Stimulated activated CD8-positive, alpha-beta memory T cell treated with anti-CD3 and anti-CD28 coated beads, Interleukin-15, amount 100 ng/mL, for 1 hour (primary cell): ENCODE measurements at regions not wholly inside any gene's neighbourhood (a gene's known extent, or its start where the extent isn't known, plus 50 kb on each side); places are given as distances from the start of the nearest gene placed in this dataset.
"Not testable (repeated sequence)": the region's sequence is repeated elsewhere in the genome, so short reads cannot be mapped to it uniquely, and the experiment has no call there.

Experiments
- DNase-seq: peaks from one replicate; pipeline ENCODE4 v3.0.0-alpha.2; 2020; ENCODE audit warnings: low read depth

DNA sequence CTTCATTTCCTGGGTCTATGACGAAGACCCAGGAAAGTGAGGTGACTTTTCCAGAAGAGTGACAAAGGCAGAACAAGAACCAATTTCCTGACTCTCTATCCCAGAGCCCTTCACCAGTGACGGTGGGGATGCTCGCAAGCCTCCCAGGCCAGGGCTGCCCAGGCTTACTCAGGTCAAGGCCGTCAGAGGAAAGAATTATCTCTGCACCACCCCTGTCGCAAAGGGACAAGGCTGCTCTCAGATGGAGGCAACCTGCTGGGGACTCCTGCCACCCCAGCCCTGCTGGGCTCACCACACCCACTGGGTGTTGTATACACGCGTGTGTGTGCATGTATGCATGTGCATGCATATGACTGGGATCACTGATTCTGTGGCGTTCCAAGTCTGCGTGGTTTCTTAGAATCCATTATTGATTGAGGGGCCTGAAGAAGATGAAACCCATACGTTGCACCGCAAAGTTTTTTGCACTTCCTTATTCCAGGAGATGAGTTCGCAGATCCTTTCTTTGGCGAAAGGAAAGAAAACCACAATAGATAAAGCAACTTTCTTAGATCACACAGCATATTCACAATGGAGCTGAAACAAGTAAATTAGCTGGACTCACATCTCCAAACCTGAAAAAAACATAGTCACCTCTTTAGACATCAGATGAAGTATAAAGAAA, 255.8 kb downstream of the RHOU start:
- no peak for DNase-seq

DNA sequence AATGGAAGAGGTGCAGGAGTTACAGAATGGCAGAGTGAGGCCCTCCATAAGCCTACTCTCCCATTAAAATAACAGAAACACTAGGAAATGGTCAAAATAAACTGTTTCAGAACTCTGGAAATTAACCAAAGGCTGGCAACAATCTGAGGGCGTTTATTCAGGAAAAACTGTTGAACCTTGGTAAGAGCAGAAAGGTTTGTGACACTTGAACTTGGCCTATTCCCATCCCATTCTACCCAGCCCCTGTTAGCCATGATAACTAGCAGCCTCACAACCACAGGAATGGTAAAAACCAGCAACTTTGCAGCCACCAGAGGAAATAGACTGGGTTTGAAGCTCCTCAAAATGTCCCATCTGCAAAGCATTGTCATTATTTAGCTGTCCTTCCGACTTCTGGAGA, 256.8 kb downstream of the RHOU start:
- no peak for DNase-seq

DNA sequence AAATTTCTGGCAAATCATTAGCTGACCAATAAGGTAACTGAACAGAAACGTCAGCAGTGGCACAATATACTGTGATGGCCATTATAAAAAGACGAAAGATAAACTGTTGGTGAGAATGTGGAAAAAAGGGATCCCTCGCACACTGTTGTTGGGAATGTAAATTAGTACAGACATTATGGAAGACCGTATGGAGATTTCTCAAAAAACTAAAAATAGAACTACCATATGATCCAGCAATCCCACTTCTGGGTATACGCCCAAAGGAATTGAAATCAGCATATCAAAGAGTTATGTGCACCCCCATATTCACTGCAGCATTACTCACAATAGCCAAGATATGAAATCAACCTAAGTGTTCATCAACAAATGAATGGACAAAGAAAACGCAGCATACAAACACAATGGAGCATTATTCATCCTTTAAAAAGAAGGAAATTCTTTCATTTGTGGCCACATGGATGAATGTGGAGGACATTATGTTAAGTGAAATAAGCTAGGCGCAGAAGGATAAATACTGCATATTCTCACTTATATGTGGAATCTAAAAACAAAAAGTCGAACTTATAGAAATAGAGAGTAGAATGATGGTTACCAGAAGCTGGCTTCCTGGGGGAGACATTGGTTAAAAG, 257.7 kb downstream of the RHOU start:
- DNase-seq, result no peak

DNA sequence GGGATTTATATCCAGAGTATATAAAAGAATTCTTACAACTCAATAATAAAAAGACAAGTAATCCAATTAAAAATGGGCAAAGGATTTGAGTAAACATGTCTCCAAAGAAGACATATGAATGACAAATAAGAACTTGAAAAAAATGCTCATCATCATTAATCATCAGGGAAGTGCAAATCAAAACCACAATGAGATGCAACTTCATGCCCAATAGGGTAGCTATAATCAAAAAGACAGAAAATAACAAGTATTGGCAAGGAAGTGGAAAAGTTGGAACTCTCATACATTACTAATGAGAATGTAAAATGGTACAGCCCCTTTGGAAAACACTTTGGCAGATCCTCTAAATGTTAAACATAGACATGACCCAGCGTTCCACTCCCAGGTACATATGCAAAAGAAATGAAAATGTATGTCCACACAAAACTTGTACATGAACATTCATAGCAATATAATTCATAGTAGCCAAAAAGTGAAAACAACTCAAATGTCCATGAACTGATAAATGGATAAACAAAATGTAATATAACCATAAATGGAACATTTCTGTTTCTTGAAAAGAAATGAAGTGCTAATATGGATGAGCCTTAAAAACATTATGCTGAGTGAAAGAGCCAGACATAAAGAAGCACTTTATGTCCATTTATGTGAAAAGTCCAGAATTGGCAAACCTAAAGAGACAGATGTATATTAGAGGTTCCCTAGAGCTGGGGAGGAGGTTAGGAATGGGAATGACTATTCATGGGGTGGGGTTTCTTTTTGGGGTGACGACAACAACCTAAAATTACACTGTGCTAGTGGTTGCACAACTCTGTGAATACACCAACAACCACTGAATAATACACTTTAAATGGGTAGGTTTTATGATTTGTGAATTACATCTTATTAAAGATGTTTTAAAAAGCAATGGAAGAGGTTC, 259.7 kb downstream of the RHOU start:
- DNase-seq, result no peak

DNA sequence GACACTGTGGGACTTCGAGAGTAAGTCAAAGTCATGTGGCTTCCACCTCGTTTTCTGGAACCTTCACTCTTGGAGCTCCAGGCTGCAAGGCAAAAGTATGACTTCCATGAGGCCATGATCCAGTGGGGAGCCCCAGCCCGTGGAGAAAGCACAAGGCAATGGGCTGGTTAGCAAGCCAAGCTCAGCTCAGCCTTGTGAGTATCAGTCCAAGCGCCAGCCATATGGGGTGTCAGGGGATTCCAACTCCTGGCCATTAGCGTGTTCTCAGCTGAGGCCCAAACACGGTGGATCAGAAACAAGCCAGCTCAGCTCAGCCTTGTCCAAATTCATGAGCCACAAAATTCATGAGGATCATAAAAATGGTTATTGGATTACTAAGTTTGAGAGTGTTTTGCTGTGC, 261.0 kb downstream of the RHOU start:
- no peak for DNase-seq

DNA sequence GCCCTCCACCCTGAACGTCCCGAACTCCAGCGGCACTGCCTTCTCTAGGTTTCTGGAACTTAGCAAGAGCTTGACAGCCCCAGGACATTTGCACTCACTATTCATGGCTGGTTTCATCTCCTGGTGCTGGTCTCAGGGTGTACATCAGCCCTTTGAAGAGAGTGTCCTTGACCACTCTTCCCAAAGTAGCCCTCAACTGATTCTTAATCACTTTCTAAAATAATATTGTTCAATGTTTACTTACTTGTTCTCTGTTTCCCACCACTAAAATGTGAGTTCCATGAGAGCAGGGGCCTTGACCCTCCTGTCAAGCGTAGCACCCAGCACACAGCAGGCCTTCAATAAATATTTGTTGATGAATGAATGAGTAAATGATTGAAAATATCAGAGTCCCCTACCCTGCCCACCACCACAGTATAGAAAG, 262.5 kb downstream of the RHOU start:
- no peak for DNase-seq

DNA sequence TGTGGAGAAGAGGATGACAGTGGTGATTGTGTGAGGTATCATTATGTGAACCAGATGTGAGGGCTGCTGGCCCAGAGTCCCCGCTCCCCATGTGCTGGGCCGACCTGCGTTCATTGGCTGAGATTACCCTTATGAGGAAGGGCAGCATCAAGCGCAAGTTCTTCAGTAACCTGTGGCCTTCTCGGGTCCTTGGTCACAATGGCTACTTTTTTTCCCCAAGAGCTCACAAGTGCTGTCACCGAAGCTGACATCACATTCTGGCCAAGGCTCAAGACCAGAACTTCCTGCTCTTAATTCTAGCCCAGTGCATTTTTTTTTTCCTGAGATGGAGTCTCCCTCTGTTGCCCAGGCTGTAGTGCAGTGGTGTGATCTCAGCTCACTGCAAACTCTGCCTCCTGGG, 262.9 kb downstream of the RHOU start:
- no peak for DNase-seq

DNA sequence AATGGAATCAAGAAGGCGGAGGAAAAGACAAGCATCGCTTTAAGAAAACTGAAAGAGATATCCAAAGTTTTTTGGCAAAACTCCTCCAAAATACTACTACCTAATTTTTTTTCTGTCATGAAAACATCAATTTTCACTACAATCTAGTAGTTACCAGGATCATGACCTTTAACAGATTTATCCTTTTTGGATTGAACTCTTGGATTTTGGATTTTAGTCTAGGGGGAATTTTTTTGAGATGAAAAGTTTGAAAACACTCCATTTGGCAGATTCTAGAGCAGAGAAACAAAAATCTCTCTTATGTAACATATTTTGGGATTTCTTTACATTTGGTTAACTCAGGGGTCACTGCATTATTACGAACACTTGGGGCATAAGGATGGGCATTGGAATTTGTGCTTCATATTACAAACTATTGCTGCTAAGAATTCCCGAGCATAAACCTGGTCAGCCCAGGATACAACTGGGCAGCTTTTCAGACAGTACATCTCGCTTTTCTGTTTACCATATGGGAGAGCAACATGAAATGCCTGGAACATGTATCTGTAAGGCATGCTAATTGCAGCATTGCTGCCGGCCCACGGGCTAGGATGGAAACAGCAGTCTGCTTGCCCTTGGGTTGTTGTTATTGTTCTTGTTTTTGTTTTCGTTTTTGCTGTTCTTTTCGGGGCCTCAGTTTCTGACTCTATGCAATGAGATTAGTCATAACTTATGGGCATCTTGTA, 264.3 kb downstream of the RHOU start:
- no peak for DNase-seq

DNA sequence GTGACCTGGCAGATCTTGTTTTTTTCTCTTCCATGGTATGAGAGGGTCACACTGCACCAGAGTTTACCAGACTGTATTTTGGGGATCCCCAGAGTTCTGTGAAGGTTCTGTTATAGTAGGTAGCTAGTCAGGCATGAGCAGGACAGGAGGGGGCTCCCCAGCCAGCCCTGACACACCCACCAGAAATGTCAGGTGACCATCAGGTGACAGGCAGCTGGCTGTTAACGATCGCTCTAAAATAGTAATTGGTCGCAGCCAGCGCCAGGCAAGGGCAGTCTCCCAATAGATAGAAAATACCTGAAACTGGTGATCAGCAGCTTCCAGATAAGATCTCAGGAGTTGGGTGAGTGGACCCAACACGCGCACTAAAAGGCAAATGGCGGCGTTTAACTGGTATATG, 264.9 kb downstream of the RHOU start:
- no peak for DNase-seq

DNA sequence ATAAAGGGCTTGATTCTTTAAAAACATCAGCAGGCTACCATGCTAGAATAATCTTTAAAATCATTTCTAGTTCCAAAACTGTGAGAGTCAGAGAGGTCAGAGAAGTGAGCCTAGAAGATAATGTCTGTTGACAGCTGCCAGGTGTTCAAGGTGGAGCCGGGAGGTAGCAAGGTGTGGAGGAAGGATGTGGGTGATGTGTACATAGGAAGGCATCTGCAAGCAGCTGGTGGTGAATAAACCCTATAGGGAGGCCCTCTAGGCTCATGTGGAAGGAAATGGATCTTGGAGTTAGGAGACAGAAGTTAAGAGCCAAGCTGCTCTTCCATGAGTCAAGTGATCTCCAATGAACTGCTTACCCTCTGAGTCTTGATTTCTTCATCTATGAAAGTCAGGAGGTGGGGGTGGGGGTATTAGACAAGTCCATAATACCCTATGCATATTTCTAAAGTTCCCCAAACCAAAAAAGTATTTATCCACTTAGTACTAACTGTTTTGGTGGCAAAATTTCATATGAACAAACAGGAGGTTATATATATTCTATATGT, 266.3 kb downstream of the RHOU start:
- no peak for DNase-seq

DNA sequence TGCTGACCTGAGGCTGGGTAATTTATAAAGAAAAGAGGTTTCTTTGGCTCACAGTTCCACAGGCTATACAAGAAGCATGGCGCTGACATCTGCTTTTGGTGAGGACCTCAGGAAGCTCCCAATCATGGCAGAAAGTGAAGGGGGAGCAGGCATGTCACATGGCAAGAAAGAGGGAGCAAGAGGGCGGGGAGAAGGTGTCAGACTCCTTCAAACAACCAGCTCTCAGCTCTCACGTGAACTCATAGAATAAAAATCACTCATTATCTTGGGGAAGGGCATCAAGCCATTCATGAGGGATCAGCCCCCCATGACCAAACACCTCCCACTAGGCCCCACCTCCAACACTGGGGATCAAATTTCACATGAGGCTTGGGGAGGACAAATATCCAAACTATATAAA, 266.8 kb downstream of the RHOU start:
- DNase-seq, result no peak

DNA sequence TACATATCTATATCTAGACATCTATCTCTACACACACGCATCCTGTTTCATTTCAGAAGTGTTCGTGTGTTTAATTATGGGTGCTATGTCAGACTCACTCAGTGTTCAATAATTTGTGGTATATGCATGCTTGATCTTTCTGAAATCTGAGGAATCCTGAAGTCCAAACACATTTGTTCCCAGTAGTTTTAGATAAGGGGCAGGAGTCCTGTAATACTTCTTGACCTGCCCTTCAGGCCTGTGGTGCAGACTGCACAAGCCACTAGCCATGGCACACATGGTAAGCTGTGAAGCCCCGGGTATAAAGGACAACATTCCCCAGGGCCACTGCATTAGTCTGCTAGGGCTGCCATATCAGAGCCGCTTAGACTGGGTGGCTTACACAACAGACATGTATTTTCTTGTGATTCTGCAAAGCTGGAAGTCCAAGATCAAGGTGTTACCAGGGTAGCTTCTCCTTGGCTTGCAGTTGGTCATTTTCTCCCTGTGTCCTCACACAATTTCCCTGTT, 267.2 kb downstream of the RHOU start:
- DNase-seq, result no peak

DNA sequence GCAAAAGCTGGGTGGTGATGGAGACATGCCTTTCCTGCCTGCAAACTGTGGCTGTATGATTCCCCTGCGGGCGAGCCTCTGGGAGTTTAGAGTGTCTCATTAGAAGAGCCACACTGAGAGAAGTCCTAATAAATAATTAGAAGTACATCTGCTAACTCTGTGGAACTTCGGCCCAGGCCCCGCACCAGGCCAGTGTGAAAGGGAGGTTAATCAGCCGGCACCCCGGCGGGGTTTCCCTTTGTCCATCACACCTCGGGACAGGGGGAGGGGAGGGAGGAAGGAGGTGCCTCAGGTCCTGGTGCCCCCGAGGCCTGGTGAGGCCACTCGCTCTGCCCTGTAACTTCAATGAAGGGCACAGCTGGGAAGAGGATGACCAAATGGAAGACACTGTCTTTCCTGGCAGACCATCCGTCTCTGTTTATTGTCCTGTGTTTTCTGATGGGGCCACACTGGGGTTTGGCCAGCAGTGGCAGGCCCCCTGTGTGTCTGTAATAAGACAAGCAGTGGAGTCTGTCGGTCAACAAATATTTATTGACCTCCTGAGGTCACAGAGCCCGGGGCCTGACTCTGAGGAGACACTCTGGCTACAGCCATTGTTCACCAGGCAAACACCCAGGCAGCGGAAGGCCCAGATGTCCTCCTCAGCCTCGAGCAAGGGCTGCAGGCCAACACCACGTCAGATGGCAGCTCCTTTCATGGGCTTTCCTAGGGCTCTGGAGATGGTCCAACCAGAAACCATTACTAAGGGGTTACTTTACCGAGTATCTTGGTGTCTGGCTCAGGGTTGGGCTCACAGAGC, 267.5 kb upstream of the RAB4A start:
- DNase-seq, result no peak

DNA sequence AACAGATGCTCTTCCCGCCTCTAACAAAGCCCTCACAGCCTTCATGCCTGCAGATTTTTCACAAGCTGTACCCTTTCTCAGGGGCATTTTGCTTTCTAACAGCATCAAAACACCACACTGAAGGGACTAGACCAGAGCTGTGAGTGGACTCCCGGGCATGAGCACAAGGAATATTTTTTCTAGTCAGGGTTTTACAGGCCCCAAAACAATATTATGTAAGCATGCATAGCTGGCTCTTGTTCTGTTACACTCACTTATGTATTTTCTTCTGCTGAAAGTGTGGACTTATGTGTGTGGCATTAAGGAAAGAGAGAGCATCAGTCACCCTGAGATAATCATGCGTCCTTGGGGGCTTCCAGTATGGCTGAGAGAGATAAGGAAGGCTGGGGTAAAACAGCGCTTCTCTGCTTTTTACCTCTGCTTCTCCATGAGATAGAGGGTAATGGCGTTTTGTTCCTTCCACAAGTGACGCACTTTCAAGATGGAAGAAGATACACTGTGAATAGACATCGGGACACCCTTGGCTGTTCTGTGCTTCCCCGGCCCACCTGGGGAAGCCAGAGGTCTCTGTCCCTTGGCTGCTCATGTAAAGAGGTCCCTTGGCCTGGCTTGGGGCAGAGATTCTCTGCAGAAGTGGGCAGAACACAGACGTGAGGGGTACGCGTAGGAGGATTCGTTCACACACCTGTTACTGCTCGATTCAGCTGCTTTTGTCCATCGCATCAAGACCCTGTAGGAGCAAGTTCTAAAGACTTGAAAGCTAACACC, 266.7 kb upstream of the RAB4A start:
- no peak for DNase-seq

DNA sequence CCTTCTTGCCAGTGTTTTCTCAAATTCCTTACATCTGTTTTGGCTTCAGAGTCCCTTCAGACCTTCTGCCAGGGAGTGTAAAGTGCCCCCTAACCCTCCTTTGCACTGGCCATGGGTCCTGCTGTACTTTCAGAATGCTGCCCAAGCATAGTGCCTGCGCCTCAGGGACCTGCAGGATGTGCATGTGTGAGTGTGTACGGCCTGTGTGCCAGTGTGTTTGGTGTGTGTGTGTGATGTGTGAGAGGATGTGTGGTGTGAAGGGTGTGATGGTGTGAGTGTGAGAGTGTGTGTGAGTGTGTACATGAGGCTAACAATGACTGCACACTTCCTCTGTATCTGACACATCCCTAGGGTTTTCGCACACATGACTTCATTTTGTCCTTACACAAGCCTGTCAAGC, 265.8 kb upstream of the RAB4A start:
- no peak for DNase-seq

DNA sequence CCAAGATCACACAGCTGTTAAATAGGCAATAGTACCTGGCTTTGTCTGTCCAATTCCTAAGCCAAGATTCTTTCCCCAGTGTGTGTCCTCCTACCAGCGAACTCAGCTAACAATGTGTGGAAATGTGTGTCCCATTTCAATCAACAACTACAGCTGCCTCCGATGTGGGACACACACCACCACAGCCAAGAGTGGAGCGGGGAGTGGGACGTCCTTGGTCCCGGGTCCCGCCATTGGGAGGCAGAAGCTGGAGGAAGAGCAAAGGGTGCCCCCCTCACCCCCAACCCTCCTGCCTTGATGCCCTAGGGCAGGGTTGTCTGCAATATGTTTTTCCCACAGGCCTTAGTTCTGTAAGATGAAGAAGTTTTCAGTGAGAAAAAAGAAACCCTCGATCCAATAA, 265.4 kb upstream of the RAB4A start:
- DNase-seq, result no peak

DNA sequence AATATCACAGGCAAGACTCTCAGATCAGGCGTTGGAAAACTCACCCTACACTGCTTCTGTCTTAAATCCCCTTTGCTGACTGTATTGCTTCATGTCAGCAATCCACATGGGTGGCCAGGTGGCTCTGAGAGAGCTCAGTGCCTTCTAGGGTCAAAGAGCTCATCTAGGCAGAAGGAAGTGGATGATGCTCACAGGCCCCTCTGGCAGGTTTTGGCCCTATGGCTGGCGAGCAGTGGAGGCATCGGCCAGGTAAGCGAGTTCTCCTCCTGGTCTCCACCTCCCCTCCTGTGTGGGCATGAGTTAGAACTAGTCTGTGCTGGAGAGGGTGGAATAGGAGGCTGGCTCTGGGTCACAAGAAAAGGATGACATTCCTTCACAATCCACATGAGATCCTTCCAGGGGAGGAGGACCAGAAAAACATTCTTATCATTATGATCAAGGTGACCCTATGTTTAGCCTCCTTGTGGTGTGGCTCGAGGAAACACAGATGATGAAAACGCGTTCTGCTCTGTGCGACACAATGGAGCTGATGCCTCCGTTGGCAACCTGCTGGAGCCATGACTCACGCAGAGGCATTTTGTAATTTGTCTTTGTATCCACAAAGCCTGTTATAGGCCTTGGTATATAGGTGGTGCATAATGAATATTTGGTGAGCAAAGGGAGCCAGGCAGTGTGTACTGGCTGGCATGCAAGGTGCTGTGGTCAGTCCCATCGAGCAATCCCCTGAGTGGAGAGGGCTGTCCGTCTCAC, 264.6 kb upstream of the RAB4A start:
- no peak for DNase-seq

DNA sequence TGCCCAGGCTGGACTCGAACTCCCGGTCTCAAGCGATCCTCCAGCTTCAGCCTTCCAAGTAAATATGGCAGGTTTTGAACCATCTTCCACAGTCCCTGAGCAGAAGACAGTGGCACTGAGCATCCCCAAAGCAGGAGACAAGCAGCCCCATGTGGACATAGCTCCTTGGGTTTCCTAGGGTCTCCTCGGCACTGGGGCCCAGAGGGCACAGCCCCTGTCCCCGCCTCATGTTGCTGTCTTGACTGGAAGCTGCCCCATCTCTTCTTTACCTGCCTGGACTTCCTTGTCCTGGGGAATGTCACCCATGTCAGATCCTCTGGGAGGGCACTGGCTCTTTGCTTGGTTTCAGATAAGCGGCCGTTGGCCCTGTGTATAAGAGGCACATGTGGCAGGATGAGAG, 263.7 kb upstream of the RAB4A start:
- DNase-seq, result no peak

DNA sequence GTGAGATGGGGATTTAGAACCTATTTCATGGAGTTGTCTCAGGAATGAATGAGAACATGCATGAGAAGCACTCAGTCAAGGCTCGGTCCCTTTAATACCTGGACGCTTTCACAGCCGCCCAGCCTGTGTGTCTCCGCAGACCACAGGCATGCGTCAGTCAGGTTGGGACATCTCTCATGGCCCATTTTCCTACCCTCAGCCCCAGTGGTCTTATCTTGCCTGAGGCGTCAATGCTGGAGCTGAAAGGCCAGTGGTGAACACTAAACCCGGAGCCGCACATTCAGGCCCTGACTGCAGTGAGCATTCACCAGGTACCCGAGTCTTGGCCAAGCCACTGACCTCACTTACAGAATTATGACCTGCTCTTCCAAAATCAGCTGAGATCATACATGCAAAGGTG, 263.2 kb upstream of the RAB4A start:
- DNase-seq, result no peak

DNA sequence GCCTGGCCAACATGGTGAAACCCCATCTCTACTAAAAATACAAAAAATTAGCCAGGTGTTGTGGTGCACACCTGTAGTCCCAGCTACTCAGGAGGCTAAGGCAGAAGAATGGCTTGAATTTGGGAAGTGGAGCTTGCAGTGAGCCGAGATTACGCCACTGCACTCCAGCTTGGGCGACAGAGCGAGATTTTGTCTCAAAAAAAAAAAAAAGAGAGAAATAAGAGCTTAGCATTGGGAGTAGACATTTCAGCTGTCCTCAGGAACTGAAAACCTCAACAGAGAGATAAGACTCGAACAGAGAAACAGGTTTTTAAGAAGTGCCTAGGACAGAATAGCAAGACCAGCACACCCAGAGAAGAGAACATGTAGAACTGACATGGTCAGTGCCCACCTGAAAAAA, 262.6 kb upstream of the RAB4A start:
- not testable (repeated sequence) for DNase-seq
